Erythroblast (primary cell): ENCODE measurements at regions not wholly inside any gene's neighbourhood (a gene's known extent, or its start where the extent isn't known, plus 50 kb on each side); places are given as distances from the start of the nearest gene placed in this dataset.

ENCODE experiments used
- DNase-seq, 2 experiments: peaks; one replicate each; lab custom pipeline; 2025; lab: John Stamatoyannopoulos, UW
- GATA1 ChIP-seq: IDR thresholded peaks from 2 replicates; pipeline ENCODE4 v1.6.1; 2011; ENCODE audit warnings: low read depth, mild to moderate bottlenecking, control low read depth, low read length, moderate library complexity
- POLR2A ChIP-seq: IDR thresholded peaks from 2 replicates; pipeline ENCODE4 v1.6.1; 2011; ENCODE audit warnings: mild to moderate bottlenecking, low read length

- DNase-seq: no peak
- TF ChIP-seq POLR2A: no peak
- TF ChIP-seq GATA1: no peak
These were observed 463.7 kb downstream of the CDH2 start for GRCh38 chr18:27713037-27713737.

GRCh38 chr18:27712066-27712465 is 464.9 kb downstream of the CDH2 start:
- no peak for DNase-seq
- TF ChIP-seq POLR2A (no peak), GATA1 (no peak)

DNA sequence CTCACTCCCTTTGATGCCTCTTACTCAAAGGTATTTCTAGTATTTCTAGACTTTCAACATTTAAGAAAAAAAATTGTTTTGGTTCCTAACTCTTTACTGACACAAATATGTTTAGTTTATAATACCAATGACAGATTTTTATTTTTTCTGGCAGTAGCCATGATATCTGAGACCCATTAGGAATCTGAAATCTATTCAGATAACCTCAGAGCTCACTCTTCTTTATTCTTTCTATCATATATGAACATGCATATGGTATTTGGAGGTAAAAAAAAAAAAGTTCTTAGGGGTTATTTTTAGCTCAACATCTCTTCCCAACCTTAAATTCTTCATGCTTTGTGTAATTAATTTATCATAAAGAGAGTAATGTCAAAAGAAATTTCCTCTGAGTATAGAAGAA is 465.5 kb downstream of the CDH2 start:
- no peak for DNase-seq
- TF ChIP-seq GATA1 (no peak), POLR2A (no peak)

GRCh38 chr18:27709344-27709743 is 467.6 kb downstream of the CDH2 start:
- no peak for DNase-seq
- TF ChIP-seq POLR2A (no peak), GATA1 (no peak)

DNA sequence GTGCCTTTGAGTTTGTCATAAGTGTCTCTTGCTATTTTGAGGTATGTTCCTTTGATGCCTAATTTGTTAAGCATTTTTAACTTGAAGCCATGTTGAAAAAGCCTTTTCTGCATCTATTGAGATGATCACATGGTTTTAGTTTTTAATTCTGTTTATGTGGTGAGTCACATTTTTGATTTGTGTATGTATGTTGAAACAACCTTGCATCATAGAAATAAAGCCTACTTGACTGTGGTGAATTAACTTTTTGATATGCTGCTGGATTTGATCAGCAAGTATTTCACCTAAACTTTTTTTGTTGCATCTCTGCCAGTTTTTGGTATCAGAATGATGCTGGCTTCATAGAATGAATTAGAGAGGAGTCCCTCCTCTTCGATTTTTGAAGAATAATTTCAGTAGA is 469.7 kb downstream of the CDH2 start:
- no peak for TF ChIP-seq GATA1
- TF ChIP-seq POLR2A: no peak

GRCh38 chr18:27704736-27705361 is 472.1 kb downstream of the CDH2 start:
- TF ChIP-seq POLR2A (no peak), GATA1 (no peak)
- no peak for DNase-seq

More for the DNA sequence above, 469.7 kb downstream of the CDH2 start:
- DNase-seq: no peak

GRCh38 chr18:27699137-27699536 is 477.8 kb downstream of the CDH2 start:
- DNase-seq: no peak
- no peak for TF ChIP-seq POLR2A
- no peak for TF ChIP-seq GATA1

DNA sequence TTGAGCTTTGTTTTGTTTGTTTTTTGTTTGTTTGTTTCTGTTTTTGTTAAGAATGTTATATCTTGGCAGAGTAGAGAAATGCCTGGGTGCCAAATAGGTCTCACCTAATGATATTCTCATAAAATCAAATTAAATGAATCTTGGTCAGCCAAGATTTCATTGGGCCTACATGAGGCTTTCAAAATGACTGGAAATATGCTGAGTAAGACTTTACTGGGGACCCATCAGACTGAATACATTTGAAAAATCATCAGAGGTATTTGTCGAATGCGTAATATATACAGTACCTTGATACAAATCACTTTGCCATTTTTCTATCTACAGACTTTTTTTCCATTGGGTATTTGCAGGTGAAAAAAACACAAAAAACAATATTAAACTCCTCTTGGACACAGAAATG is 480.8 kb downstream of the CDH2 start:
- DNase-seq: no peak
- no peak for TF ChIP-seq POLR2A

DNA sequence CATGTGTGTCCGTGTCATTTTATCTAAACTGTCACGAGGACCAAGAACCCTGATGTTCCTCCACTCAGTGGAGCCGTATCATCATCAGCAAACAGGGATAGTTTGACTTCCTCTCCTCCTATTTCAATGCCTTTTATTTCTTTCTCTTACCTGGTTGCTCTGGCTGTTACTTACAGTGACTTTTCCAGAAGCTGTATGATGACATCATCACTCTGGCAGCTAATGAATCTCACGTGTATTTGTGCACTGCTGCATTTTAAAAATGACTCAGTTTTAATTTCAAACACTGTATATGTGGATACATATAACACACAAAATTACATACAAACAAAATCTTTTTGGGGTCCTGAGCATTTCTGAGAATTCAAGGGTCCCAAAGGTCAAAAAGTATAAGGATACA is 481.4 kb downstream of the CDH2 start:
- no peak for DNase-seq

GRCh38 chr18:27695052-27695451 is 481.9 kb downstream of the CDH2 start:
- TF ChIP-seq GATA1 (no peak), POLR2A (no peak)
- no peak for DNase-seq

More for the DNA sequence above, 481.4 kb downstream of the CDH2 start:
- no peak for TF ChIP-seq POLR2A
- no peak for TF ChIP-seq GATA1

GRCh38 chr18:27688581-27688980 is 488.3 kb downstream of the CDH2 start:
- TF ChIP-seq POLR2A (no peak), GATA1 (no peak)
- no peak for DNase-seq

DNA sequence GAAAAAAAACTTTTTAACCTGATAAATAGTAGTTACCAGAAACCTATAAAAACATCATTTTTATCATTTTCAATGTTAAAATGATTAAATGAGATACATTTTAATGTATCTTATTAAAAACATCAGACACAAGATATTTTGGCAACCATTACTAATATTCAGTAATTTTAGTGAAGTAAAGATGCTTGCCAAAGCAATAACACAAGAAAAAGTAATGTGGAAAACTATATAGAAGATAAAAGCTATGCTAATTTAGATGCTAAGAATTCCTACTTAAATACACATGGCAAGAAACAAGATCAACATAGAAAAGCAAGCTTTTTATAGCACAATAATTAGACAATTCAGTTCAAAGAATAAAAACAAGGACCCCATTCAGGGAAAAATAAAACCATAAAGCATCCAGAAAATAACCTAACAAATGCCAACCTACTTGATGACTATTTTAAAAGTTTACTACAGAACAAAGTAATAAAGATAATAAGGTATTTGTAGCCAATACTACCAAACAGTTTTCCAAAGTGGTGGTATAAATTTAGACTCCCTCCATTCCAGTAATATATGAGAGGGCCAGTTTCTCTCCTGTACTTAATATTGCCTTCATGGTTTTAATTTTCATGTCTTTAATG is 489.5 kb downstream of the CDH2 start:
- no peak for TF ChIP-seq POLR2A
- no peak for TF ChIP-seq GATA1
- no peak for DNase-seq

- DNase-seq: peak; percentile 2 to 40
- no peak for TF ChIP-seq POLR2A
- no peak for TF ChIP-seq GATA1
These were observed 491.0 kb downstream of the CDH2 start for GRCh38 chr18:27685807-27686412.

- no peak for DNase-seq
- no peak for TF ChIP-seq POLR2A
- no peak for TF ChIP-seq GATA1
These were observed 491.8 kb downstream of the CDH2 start for GRCh38 chr18:27685091-27685490.

GRCh38 chr18:27674411-27674810 is 489.3 kb upstream of the CHST9 start:
- no peak for TF ChIP-seq POLR2A
- no peak for TF ChIP-seq GATA1
- DNase-seq: no peak
